Heart right ventricle (tissue), 16 donors: ENCODE measurements at regions not wholly inside any gene's neighbourhood (a gene's known extent, or its start where the extent isn't known, plus 50 kb on each side); places are given as distances from the start of the nearest gene placed in this dataset.

ENCODE experiments used
- ATAC-seq, 8 donors: fragments of 200-7000 bp; cut with Tn5 transposase; one replicate each; pipeline ENCODE4 v1.9.1; 2020; ENCODE audit warnings: mild to moderate bottlenecking in 8 of 8, moderate library complexity in 8 of 8, moderate number of reproducible peaks in 1 of 8
- DNase-seq, 2 donors: peaks; one replicate each; pipeline ENCODE4 v3.0.0-alpha.2; 2020
- H3K27ac ChIP-seq, 10 donors: fragments of 200-600 bp; sonication (generic) in 2 of 10; one replicate each; pipeline versions ENCODE4 v1.5.0 to v1.8.0; 2020 to 2022; ENCODE audit warnings: mild to moderate bottlenecking in 3 of 10
- H3K27me3 ChIP-seq, 7 donors: fragments of 200-600 bp; one replicate each; pipeline ENCODE4 v1.8.0; 2021 to 2022; ENCODE audit warnings: mild to moderate bottlenecking in 2 of 7
- H3K36me3 ChIP-seq, 9 donors: fragments of 200-600 bp; sonication (generic) in 1 of 9; one replicate each; pipeline versions ENCODE4 v1.5.0 to v1.8.0; 2020 to 2022; ENCODE audit warnings: mild to moderate bottlenecking in 2 of 9
- H3K4me1 ChIP-seq, 9 donors: fragments of 200-600 bp; sonication (generic) in 1 of 9; one replicate each; pipeline versions ENCODE4 v1.5.0 to v1.8.0; 2020 to 2022; ENCODE audit warnings: mild to moderate bottlenecking in 4 of 9
- H3K4me3 ChIP-seq, 10 donors: fragments of 200-600 bp; sonication (generic) in 2 of 10; one replicate each; pipeline versions ENCODE4 v1.5.0 to v1.8.0; 2020 to 2022; ENCODE audit warnings: mild to moderate bottlenecking in 7 of 10, moderate library complexity in 2 of 10
- H3K9me3 ChIP-seq, 11 donors: fragments of 200-600 bp in 10 of 11; sonication (generic) in 2 of 11; one replicate each; pipeline versions ENCODE4 v1.5.0 to v1.8.0; 2013 to 2022; ENCODE audit warnings: mild to moderate bottlenecking in 2 of 11, control low read depth in 1 of 11, moderate library complexity in 1 of 11
- CTCF ChIP-seq, 9 donors: fragments of 200-600 bp; sonication (generic) in 2 of 9; IDR thresholded peaks; one replicate each; pipeline versions ENCODE4 v1.5.0 to v1.8.0; 2021 to 2022; ENCODE audit warnings: antibody characterized with exemption in 9 of 9, mild to moderate bottlenecking in 5 of 9, moderate library complexity in 1 of 9
- WGBS, 2 donors: extraction: QIAGEN DNeasy Blood & Tissue Kit; methylation state at CpG; one replicate each; pipeline ENCODE4 v1.1.7; 2013; ENCODE audit warnings: inconsistent platforms in 1 of 2; 5-methylcytosine and 5-hydroxymethylcytosine counted together
- intact Hi-C, 10 donors: fragments of 100-400 bp; cut with DNase I; formaldehyde crosslinking; loops; one replicate each; pipeline versions ENCODE4 v1.11.1 to v1.14.2; 2022
- donor health status: Arrhythmogenic right ventricular cardiomyopathy.
- donor health status: ischemic (EF 13 %, LVEDD 7.1; RV severe dilation, severe dysfunction).
- donor health status: healthy with polysubstance abuse.
- donor health status: DM: no; HTN: yes; CAD: no.
- donor health status: DM: no; HTN: no; CAD: no.
- donor health status: ischemic (EF 25% LVEDD 6.9; RV normal size, moderate dysfunction).
- donor health status: ischemic (EF 25% LVEDD 5.7; RV mildly dilated, moderate dysfunction).
- donor health status: healthy.
- donor health status: DM: yes; HTN: yes; CAD: no.
- donor health status: Ischemic cardiomyopathy.
- donor health status: ischemic (EF 35%, LVEDD 5.7; RV mildly dilated, moderate dysfunction).
- donor health status: nonischemic (EF 11% LVEDD 7.7; RV severe dilation, severe dysfunction).
- donor health status: DM: yes; HTN: yes; CAD: no.
- donor health status: PGD.
- donor health status: ischemic (EF 29% LVEDD 5.4; RV normal size, mild dysfunction).
- donor health status: nonischemic (EF 23%, LVEDD 6.1; RV moderate dilation, normal function).

GRCh38 chr5:124193371-124193789 is 553.1 kb downstream of the ZNF608 start:
- DNase-seq (no peak), ATAC-seq (peak in 5 of 8 donors; percentile 50 to 84 (median 60))
- peaks cover 0 to 13% (median 6%) of the 10 kb centered on the region in 9 donors for H3K4me1 ChIP-seq
- H3K36me3 ChIP-seq, result no peaks in the 10 kb centered on the region
- H3K9me3 ChIP-seq, result no peaks in the 10 kb centered on the region
- no peaks in the 10 kb centered on the region for H3K27me3 ChIP-seq
- intact Hi-C loops, result no loop called here
- H3K27ac ChIP-seq, result no peak overlapping the region
- 22 to 32% methylated on average over 4 of the region's 4 CpGs for WGBS, 2 donors
- no peak overlapping the region for H3K4me3 ChIP-seq
- TF ChIP-seq CTCF (IDR thresholded peaks at IDR 0.05), result no peak

GRCh38 chr5:124192716-124193115 is 553.7 kb downstream of the ZNF608 start:
- WGBS, 2 donors, result 81 to 82% methylated on average over 3 of the region's 3 CpGs
- Histone ChIP-seq H3K4me1 (peaks cover 0 to 13% (median 6%) of the 10 kb centered on the region in 9 donors), H3K27ac (no peak overlapping the region), H3K27me3 (no peaks in the 10 kb centered on the region), H3K4me3 (no peak overlapping the region), H3K36me3 (no peaks in the 10 kb centered on the region), H3K9me3 (no peaks in the 10 kb centered on the region)
- TF ChIP-seq CTCF (IDR thresholded peaks at IDR 0.05), result no peak
- no peak for ATAC-seq
- intact Hi-C loops, result no loop called here
- DNase-seq, result no peak

- no peak for ATAC-seq
- intact Hi-C loops, result no loop called here
- Histone ChIP-seq H3K27me3 (no peaks in the 10 kb centered on the region), H3K36me3 (no peaks in the 10 kb centered on the region), H3K4me1 (no peaks in the 10 kb centered on the region), H3K9me3 (no peaks in the 10 kb centered on the region), H3K27ac (no peak overlapping the region), H3K4me3 (no peak overlapping the region)
- DNase-seq, result no peak
- WGBS, 2 donors, result 96 to 97% methylated on average over 3 of the region's 3 CpGs
- no peak for TF ChIP-seq CTCF (IDR thresholded peaks at IDR 0.05)
These were observed 560.7 kb downstream of the ZNF608 start for GRCh38 chr5:124185716-124186115.

- ATAC-seq (no peak), DNase-seq (no peak)
- no peaks in the 10 kb centered on the region for H3K36me3 ChIP-seq
- no peak overlapping the region for H3K27ac ChIP-seq
- H3K4me3 ChIP-seq, result no peak overlapping the region
- peaks cover 0 to 4% (median 0%) of the 10 kb centered on the region in 11 donors for H3K9me3 ChIP-seq
- intact Hi-C loops, result no loop called here
- TF ChIP-seq CTCF (IDR thresholded peaks at IDR 0.05), result no peak
- H3K4me1 ChIP-seq, result peaks cover 0 to under 1% (median 0%) of the 10 kb centered on the region in 9 donors
- no peaks in the 10 kb centered on the region for H3K27me3 ChIP-seq
These were observed 564.3 kb downstream of the ZNF608 start for GRCh38 chr5:124182133-124182532.
